ENCODE measurements at regions not wholly inside any gene's neighbourhood (a gene's known extent, or its start where the extent isn't known, plus 50 kb on each side); places are given as distances from the start of the nearest gene placed in this dataset.
"Not testable (repeated sequence)": the region's sequence is repeated elsewhere in the genome, so short reads cannot be mapped to it uniquely, and the experiment has no call there.

- Histone ChIP-seq H3K9me3 (ENCODE audit: insufficient read depth, low read length) (no peaks in the 10 kb centered on the region), H3K4me3 (ENCODE audit: insufficient read depth, low read length, poor library complexity, severe bottlenecking) (no peak overlapping the region), H3K9me2 (replicated peaks; ENCODE audit: insufficient read depth, low read length) (no peaks in the 10 kb centered on the region), H2AFZ (ENCODE audit: low read depth, low read length, severe bottlenecking) (no peak overlapping the region), H3K79me2 (ENCODE audit: insufficient read depth, low read length) (no peaks in the 10 kb centered on the region), H3F3A (ENCODE audit: insufficient read depth) (no peaks in the 10 kb centered on the region), H4K20me1 (ENCODE audit: low read depth, low read length) (no peaks in the 10 kb centered on the region), H3K27ac (ENCODE audit: low read depth, low read length) (no peak overlapping the region), H3K27me3 (ENCODE audit: low read length) (no peaks in the 10 kb centered on the region), H3K9ac (ENCODE audit: low read length) (no peak overlapping the region), H3K4me2 (ENCODE audit: low read depth, low read length, poor library complexity, severe bottlenecking) (no peak overlapping the region), H3K36me3 (ENCODE audit: low read length) (no peaks in the 10 kb centered on the region)
- TF ChIP-seq CTCF (IDR thresholded peaks at IDR 0.05; ENCODE audit: insufficient read depth, low read length, poor library complexity, severe bottlenecking) (no peak), EZH2phosphoT487 (conservative IDR thresholded peaks at IDR 0.05; ENCODE audit: low read length) (no peak)
These were observed 497.9 kb upstream of the ARPP21 start for GRCh38 chr3:35141406-35141805.

GRCh38 chr3:35144011-35144410 is 495.3 kb upstream of the ARPP21 start:
- no peak overlapping the region for H3K4me2 ChIP-seq (ENCODE audit: low read depth, low read length, poor library complexity, severe bottlenecking)
- H3F3A ChIP-seq (ENCODE audit: insufficient read depth), result no peaks in the 10 kb centered on the region
- H4K20me1 ChIP-seq (ENCODE audit: low read depth, low read length), result no peaks in the 10 kb centered on the region
- no peaks in the 10 kb centered on the region for H3K9me3 ChIP-seq (ENCODE audit: insufficient read depth, low read length)
- no peak overlapping the region for H3K4me3 ChIP-seq (ENCODE audit: insufficient read depth, low read length, poor library complexity, severe bottlenecking)
- TF ChIP-seq EZH2phosphoT487 (conservative IDR thresholded peaks at IDR 0.05; ENCODE audit: low read length), result no peak
- no peak for TF ChIP-seq CTCF (IDR thresholded peaks at IDR 0.05; ENCODE audit: insufficient read depth, low read length, poor library complexity, severe bottlenecking)
- H3K9ac ChIP-seq (ENCODE audit: low read length), result no peak overlapping the region
- no peaks in the 10 kb centered on the region for H3K9me2 ChIP-seq (replicated peaks; ENCODE audit: insufficient read depth, low read length)
- no peaks in the 10 kb centered on the region for H3K79me2 ChIP-seq (ENCODE audit: insufficient read depth, low read length)
- H2AFZ ChIP-seq (ENCODE audit: low read depth, low read length, severe bottlenecking), result no peak overlapping the region
- H3K27me3 ChIP-seq (ENCODE audit: low read length), result no peaks in the 10 kb centered on the region
- no peaks in the 10 kb centered on the region for H3K36me3 ChIP-seq (ENCODE audit: low read length)
- no peak overlapping the region for H3K27ac ChIP-seq (ENCODE audit: low read depth, low read length)

GRCh38 chr3:35146256-35147035 is 492.9 kb upstream of the ARPP21 start:
- not testable (repeated sequence) for H3K4me2 ChIP-seq (ENCODE audit: low read depth, low read length, poor library complexity, severe bottlenecking); H3K27ac ChIP-seq (ENCODE audit: low read depth, low read length)

GRCh38 chr3:35183927-35184675 is 455.2 kb upstream of the ARPP21 start:
- no peak for TF ChIP-seq EZH2phosphoT487 (conservative IDR thresholded peaks at IDR 0.05; ENCODE audit: low read length)
- TF ChIP-seq CTCF (IDR thresholded peaks at IDR 0.05; ENCODE audit: insufficient read depth, low read length, poor library complexity, severe bottlenecking), result no peak
- H3K27me3 ChIP-seq (ENCODE audit: low read length), result no peaks in the 10 kb centered on the region
- no peaks in the 10 kb centered on the region for H3K9me2 ChIP-seq (replicated peaks; ENCODE audit: insufficient read depth, low read length)
- no peaks in the 10 kb centered on the region for H4K20me1 ChIP-seq (ENCODE audit: low read depth, low read length)
- no peaks in the 10 kb centered on the region for H3F3A ChIP-seq (ENCODE audit: insufficient read depth)
- H3K9ac ChIP-seq (ENCODE audit: low read length), result no peak overlapping the region
- no peaks in the 10 kb centered on the region for H3K79me2 ChIP-seq (ENCODE audit: insufficient read depth, low read length)
- no peak overlapping the region for H2AFZ ChIP-seq (ENCODE audit: low read depth, low read length, severe bottlenecking)
- no peak overlapping the region for H3K4me3 ChIP-seq (ENCODE audit: insufficient read depth, low read length, poor library complexity, severe bottlenecking)
- no peaks in the 10 kb centered on the region for H3K36me3 ChIP-seq (ENCODE audit: low read length)
- peaks cover 10% of the 10 kb centered on the region; the same call in 1 of the 2 replicates for H3K9me3 ChIP-seq (ENCODE audit: insufficient read depth, low read length)
- no peak overlapping the region for H3K4me2 ChIP-seq (ENCODE audit: low read depth, low read length, poor library complexity, severe bottlenecking)
- no peak overlapping the region for H3K27ac ChIP-seq (ENCODE audit: low read depth, low read length)

More at GRCh38 chr3:35146256-35147035, 492.9 kb upstream of the ARPP21 start:
- not testable (repeated sequence) for H2AFZ ChIP-seq (ENCODE audit: low read depth, low read length, severe bottlenecking); H3K9me2 ChIP-seq (replicated peaks; ENCODE audit: insufficient read depth, low read length); H3K4me3 ChIP-seq (ENCODE audit: insufficient read depth, low read length, poor library complexity, severe bottlenecking); H3K9ac ChIP-seq (ENCODE audit: low read length); H3K36me3 ChIP-seq (ENCODE audit: low read length); H3F3A ChIP-seq (ENCODE audit: insufficient read depth); H3K9me3 ChIP-seq (ENCODE audit: insufficient read depth, low read length); H3K79me2 ChIP-seq (ENCODE audit: insufficient read depth, low read length); H4K20me1 ChIP-seq (ENCODE audit: low read depth, low read length); H3K27me3 ChIP-seq (ENCODE audit: low read length)
